ENCODE measurements at regions not wholly inside any gene's neighbourhood (a gene's known extent, or its start where the extent isn't known, plus 50 kb on each side); places are given as distances from the start of the nearest gene placed in this dataset.

DNA sequence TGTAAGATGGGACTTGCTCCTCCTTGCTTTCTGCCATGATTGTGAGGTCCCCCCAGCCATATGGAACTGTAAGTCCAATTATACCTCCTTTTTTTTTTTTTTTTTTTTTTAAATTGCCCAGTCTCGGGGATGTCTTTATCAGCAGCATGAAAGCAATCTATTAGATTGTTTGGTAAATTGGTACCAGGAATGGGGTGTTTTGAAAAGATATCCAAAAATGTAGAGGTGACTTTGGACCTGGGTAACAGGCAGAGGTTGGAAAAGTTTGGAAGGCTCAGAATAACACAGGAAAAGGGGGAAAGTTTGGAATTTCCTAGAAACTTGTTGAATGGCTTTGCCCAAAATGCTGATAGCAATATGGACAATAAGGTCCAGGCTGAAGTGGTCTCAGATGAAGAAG, 545.8 kb upstream of the ALCAM start (continued):
- TF ChIP-seq E2F8 (IDR thresholded peaks at IDR 0.05; ENCODE audit: low read depth, partially characterized antibody) (no peak), SMARCA5 (IDR thresholded peaks at IDR 0.05) (no peak), PRDM15 (CRISPR knock-in tag; IDR thresholded peaks at IDR 0.05) (no peak)

DNA sequence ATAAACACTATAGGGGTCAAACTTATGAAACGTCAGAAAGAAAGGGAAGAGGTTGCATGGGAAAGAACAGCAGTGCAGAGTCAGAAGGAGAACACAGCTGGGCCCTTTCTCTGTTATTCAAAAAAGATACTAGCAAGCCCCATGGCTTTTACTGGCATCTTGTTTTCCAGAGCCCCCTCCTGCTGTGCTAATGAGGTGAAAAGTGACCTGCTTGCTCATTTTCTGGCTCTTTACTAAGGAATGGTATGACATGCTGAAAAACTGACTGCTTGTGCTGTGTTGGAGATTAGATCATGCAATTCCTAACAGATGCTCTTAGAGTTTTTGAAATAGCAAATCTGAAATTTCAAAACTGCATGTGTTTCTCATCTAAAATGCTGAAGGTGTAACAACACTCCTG, 541.6 kb upstream of the ALCAM start:
- BruUV-seq (replicated peaks): no TSS peak
- Histone ChIP-seq H3K27ac (ENCODE audit: control insufficient read depth, insufficient read depth) (no peak overlapping the region), H3K79me2 (ENCODE audit: control insufficient read depth, insufficient read depth, low read length) (no peaks in the 10 kb centered on the region), H3K27me3 (replicated peaks in 1 of 2; ENCODE audit: control insufficient read depth in 2 of 2, insufficient read depth in 2 of 2, low read length in 1 of 2) (no peaks in the 10 kb centered on the region), H4K20me1 (ENCODE audit: control insufficient read depth, insufficient read depth) (no peaks in the 10 kb centered on the region), H3K4me1 (ENCODE audit: control insufficient read depth, insufficient read depth, low read length) (no peaks in the 10 kb centered on the region), H3K9me3 (replicated peaks; ENCODE audit: control insufficient read depth, insufficient read depth, low read length) (no peaks in the 10 kb centered on the region), H3K4me3 (no peak overlapping the region), H3K9ac (ENCODE audit: control insufficient read depth, insufficient read depth, low read length) (no peak overlapping the region), H2AFZ (ENCODE audit: control insufficient read depth, low read depth, low read length) (no peak overlapping the region), H3K36me3 (ENCODE audit: control insufficient read depth in 2 of 2, insufficient read depth in 2 of 2, low read length in 1 of 2) (no peaks in the 10 kb centered on the region), H3K4me2 (ENCODE audit: control insufficient read depth, insufficient read depth) (no peak overlapping the region)
- intact Hi-C loops (cut with micrococcal nuclease; ENCODE audit: unreplicated experiment): no loop called here
- ATAC-seq: no peak
- DNase-seq (ENCODE audit: low read depth, low spot score): no peak
- ChIA-PET CTCF (no interaction called here), SMC1A (ENCODE audit: uncharacterized antibody, unreplicated experiment) (interaction anchor here (0.6 to 1.1 kb wide), 3 partner anchors 9 to 40 kb away, joined by 3 read pairs; no protein-coding TSS in a partner anchor), POLR2A (no interaction called here), RAD21 (ENCODE audit: unreplicated experiment) (no interaction called here)
- FAIRE-seq: no peak
- WGBS (ENCODE audit: insufficient coverage, insufficient replicate concordance, low lambda C conversion rate, missing lambda C conversion rate): 0% methylated on average over 1 of the region's 1 CpG
- in situ Hi-C loops (cut with MboI): no loop called here
- TF ChIP-seq HSF1 (IDR thresholded peaks at IDR 0.05; ENCODE audit: low read depth, low read length) (no peak), USF1 (IDR thresholded peaks at IDR 0.05; ENCODE audit: borderline replicate concordance, extremely low read length, insufficient read depth, low read depth, low read length) (no peak), CHD1 (IDR thresholded peaks at IDR 0.05; ENCODE audit: low read depth, low read length) (no peak), FOS (IDR thresholded peaks at IDR 0.05; ENCODE audit: borderline replicate concordance, extremely low read depth, insufficient read length) (no peak), ZZZ3 (IDR thresholded peaks at IDR 0.05; ENCODE audit: control insufficient read depth, insufficient read length, low read depth) (no peak), ETV6 (conservative IDR thresholded peaks at IDR 0.05 in 1 of 2, IDR thresholded peaks at IDR 0.05 in 1 of 2; ENCODE audit: borderline replicate concordance in 1 of 2, low read depth in 1 of 2) (no peak), YBX1 (IDR thresholded peaks at IDR 0.05) (no peak)
- TF ChIP-seq, protein P1, sequence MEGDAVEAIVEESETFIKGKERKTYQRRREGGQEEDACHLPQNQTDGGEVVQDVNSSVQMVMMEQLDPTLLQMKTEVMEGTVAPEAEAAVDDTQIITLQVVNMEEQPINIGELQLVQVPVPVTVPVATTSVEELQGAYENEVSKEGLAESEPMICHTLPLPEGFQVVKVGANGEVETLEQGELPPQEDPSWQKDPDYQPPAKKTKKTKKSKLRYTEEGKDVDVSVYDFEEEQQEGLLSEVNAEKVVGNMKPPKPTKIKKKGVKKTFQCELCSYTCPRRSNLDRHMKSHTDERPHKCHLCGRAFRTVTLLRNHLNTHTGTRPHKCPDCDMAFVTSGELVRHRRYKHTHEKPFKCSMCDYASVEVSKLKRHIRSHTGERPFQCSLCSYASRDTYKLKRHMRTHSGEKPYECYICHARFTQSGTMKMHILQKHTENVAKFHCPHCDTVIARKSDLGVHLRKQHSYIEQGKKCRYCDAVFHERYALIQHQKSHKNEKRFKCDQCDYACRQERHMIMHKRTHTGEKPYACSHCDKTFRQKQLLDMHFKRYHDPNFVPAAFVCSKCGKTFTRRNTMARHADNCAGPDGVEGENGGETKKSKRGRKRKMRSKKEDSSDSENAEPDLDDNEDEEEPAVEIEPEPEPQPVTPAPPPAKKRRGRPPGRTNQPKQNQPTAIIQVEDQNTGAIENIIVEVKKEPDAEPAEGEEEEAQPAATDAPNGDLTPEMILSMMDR (IDR thresholded peaks at IDR 0.05 in 2 of 3, conservative IDR thresholded peaks at IDR 0.05 in 1 of 3; ENCODE audit: control insufficient read depth in 2 of 3, extremely low read depth in 1 of 3, insufficient read depth in 1 of 3, low read depth in 3 of 3, low read length in 3 of 3): no peak
